HFFc6 (cell line): ENCODE measurements at regions not wholly inside any gene's neighbourhood (a gene's known extent, or its start where the extent isn't known, plus 50 kb on each side); places are given as distances from the start of the nearest gene placed in this dataset.

Source experiments
- DNase-seq: peaks from one replicate; pipeline ENCODE4 v3.0.0-alpha.2; 2018
- H3K27ac Mint-ChIP-seq: 2 replicates; pipeline ENCODE4 v1.8.0; 2020; ENCODE audit warnings: mild to moderate bottlenecking, mixed read lengths
- H3K27me3 Mint-ChIP-seq: 2 replicates; pipeline ENCODE4 v1.8.0; 2021; ENCODE audit warnings: mild to moderate bottlenecking, moderate library complexity, mixed read lengths; ENCODE audit not compliant: insufficient read depth
- H3K36me3 Mint-ChIP-seq: 2 replicates; pipeline ENCODE4 v1.8.0; 2021; ENCODE audit warnings: low read depth, mixed read lengths
- H3K4me1 Mint-ChIP-seq: 2 replicates; pipeline ENCODE4 v1.8.0; 2020; ENCODE audit warnings: low read depth, mixed read lengths
- H3K4me3 Mint-ChIP-seq: 2 replicates; pipeline ENCODE4 v1.8.0; 2020; ENCODE audit warnings: mild to moderate bottlenecking, moderate library complexity, mixed read lengths
- H3K9me3 Mint-ChIP-seq: 2 replicates; pipeline ENCODE4 v1.8.0; 2020; ENCODE audit warnings: mild to moderate bottlenecking, mixed read lengths
- CTCF ChIP-seq: fragments of 200-600 bp; sonication (generic); IDR thresholded peaks from 2 replicates; pipeline ENCODE4 v1.5.0; 2021; ENCODE audit warnings: antibody characterized with exemption, mild to moderate bottlenecking

DNA sequence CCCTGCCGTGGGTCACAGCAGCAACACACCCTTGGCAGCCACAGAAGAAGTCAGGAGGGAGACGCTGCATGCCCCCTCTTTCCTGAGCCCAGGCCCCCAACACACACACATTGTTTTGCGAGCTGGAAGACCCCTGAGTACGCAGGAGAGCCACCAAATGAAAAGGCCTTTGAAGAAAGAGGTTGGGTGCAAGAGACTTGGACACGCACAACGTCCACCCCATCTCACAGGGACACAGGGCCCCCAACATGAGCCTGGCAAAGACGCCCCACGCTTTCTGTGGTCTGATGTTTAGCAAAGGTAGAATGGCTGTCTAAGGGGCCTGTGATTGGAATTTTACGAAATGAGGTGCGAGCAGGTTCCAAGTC, 185.0 kb downstream of the TTLL2 start:
- Mint-ChIP-seq H3K4me3 (no peak overlapping the region), H3K4me1 (no peaks in the 10 kb centered on the region), H3K9me3 (peaks cover 62% of the 10 kb centered on the region), H3K36me3 (peaks cover 16% of the 10 kb centered on the region), H3K27me3 (no peaks in the 10 kb centered on the region), H3K27ac (no peak overlapping the region)
- DNase-seq = no peak
- TF ChIP-seq CTCF = no peak

DNA sequence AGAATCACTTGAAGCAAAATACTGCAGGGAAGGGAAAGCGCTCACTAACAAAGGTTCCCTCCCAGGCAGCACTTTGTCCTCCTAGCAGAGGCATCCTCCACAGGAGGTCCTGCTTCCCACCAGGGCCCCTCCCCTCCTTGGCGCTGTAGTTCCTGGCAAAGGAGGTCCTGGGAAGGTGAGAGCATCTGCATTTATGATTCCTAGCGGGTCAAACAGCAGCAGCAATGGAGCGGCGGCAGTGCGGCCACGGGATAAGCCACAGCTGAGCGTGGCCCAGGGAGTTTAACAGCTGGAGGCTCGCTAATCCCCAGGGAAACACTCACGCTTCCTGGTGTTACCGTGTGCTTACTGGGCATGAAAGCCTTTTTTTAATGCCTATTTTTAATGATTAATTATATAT, 185.8 kb downstream of the TTLL2 start:
- peaks cover 57% of the 10 kb centered on the region for H3K9me3 Mint-ChIP-seq
- no peaks in the 10 kb centered on the region for H3K4me1 Mint-ChIP-seq
- peaks cover 16% of the 10 kb centered on the region for H3K36me3 Mint-ChIP-seq
- H3K27ac Mint-ChIP-seq = no peak overlapping the region
- no peak for TF ChIP-seq CTCF
- DNase-seq = no peak
- no peaks in the 10 kb centered on the region for H3K27me3 Mint-ChIP-seq
- no peak overlapping the region for H3K4me3 Mint-ChIP-seq

DNA sequence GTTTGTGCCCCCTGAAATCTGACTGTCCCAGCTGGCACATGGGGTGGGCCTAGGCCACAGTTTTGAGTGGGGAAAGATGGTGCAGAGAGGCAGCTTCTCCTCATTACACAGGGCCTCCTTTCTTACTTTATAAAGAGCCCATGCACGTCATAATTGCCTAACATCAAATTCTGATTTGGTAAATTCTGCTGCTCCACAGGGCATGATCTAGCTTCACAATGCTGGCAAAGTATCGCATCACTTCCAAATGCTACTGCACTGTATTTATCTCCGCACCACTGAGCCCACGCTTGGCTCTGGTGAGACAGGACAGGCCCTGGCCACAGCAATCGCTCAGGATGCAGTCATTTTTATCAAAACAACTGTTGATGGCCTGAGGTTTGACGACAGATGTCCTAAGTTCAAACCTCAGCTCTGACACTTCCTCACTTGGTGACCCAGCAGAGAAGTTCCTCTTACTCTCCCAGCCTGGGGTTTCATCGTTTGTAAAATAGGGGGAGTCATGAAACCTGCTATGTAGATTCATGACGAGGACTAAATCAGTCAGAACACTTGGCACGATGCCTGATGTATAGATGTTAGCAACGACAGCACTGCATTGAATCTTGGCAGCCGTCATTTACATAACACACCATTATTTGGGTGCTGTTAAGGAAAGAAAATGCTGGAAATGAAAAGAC, 187.9 kb downstream of the TTLL2 start:
- H3K4me1 Mint-ChIP-seq = no peaks in the 10 kb centered on the region
- H3K27me3 Mint-ChIP-seq = no peaks in the 10 kb centered on the region
- TF ChIP-seq CTCF = no peak
- no peak overlapping the region for H3K4me3 Mint-ChIP-seq
- peaks cover 43% of the 10 kb centered on the region for H3K9me3 Mint-ChIP-seq
- H3K36me3 Mint-ChIP-seq = peaks cover 16% of the 10 kb centered on the region
- H3K27ac Mint-ChIP-seq = no peak overlapping the region
- DNase-seq = no peak

- H3K27ac Mint-ChIP-seq = no peak overlapping the region
Observed at GRCh38 chr6:167513778-167514177, 188.9 kb downstream of the TTLL2 start.

DNA sequence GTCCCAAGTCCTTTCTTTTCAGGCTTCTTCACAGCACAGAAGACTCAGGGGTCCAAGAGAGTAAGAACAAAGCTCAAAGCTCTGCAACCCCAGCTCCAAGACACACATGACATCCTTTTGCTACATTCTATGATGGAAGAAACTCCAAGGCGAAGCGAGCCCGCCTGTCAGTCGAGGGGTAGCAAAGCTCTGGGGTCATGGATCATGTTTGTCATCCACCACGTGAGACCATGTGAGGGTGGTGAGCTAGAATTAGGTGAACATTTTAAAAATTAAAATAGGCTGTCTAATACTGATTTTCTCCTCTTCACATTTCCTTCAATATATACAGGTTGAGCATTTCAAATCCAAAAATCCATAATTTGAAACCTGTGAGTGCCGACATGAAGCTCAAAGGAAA, 189.6 kb downstream of the TTLL2 start:
- TF ChIP-seq CTCF = no peak
- no peaks in the 10 kb centered on the region for H3K4me1 Mint-ChIP-seq
- no peak overlapping the region for H3K27ac Mint-ChIP-seq
- peaks cover 44% of the 10 kb centered on the region for H3K9me3 Mint-ChIP-seq
- no peaks in the 10 kb centered on the region for H3K27me3 Mint-ChIP-seq
- H3K4me3 Mint-ChIP-seq = no peak overlapping the region
- no peak for DNase-seq
- peaks cover 11% of the 10 kb centered on the region for H3K36me3 Mint-ChIP-seq

More at GRCh38 chr6:167513778-167514177, 188.9 kb downstream of the TTLL2 start:
- no peak overlapping the region for H3K4me3 Mint-ChIP-seq
- no peak for DNase-seq
- peaks cover 49% of the 10 kb centered on the region for H3K9me3 Mint-ChIP-seq
- no peaks in the 10 kb centered on the region for H3K27me3 Mint-ChIP-seq
- H3K36me3 Mint-ChIP-seq = peaks cover 16% of the 10 kb centered on the region
- no peaks in the 10 kb centered on the region for H3K4me1 Mint-ChIP-seq
- TF ChIP-seq CTCF = no peak
